Adrenal gland (tissue), 9 donors: ENCODE measurements at regions not wholly inside any gene's neighbourhood (a gene's known extent, or its start where the extent isn't known, plus 50 kb on each side); places are given as distances from the start of the nearest gene placed in this dataset.

ENCODE experiments used
- DNase-seq, 7 donors: peaks; one replicate each; pipeline ENCODE4 v3.0.0-alpha.2; 2019 to 2020
- H3K27ac ChIP-seq, 5 donors: fragments of 200-600 bp; sonication (generic) in 4 of 5; 1 replicate in 3 of 5; 2 replicates in 2 of 5; pipeline versions ENCODE4 v1.5.1 to v1.8.0; 2016 to 2020; ENCODE audit warnings: mild to moderate bottlenecking in 1 of 5
- H3K27me3 ChIP-seq: fragments of 200-600 bp; 2 replicates; pipeline ENCODE4 v1.8.0; 2021
- H3K36me3 ChIP-seq, 2 donors: fragments of 200-600 bp; replicated peaks in 1 of 2; 1 replicate in 1 of 2; 2 replicates in 1 of 2; pipeline versions ENCODE4 v1.5.1 to v1.8.0; 2018 to 2022
- H3K4me1 ChIP-seq, 2 donors: fragments of 200-600 bp; replicated peaks in 1 of 2; 1 replicate in 1 of 2; 2 replicates in 1 of 2; pipeline versions ENCODE4 v1.5.1 to v1.8.0; 2018 to 2021
- H3K4me3 ChIP-seq, 4 donors: fragments of 200-600 bp; sonication (generic) in 3 of 4; one replicate each; pipeline ENCODE4 v1.5.1; 2016 to 2018
- H3K9me3 ChIP-seq, 3 donors: fragments of 200-600 bp; sonication (generic) in 1 of 3; replicated peaks in 1 of 3; 1 replicate in 2 of 3; 2 replicates in 1 of 3; pipeline versions ENCODE4 v1.5.1 to v1.8.0; 2016 to 2021
- CTCF ChIP-seq, 6 experiments: fragments of 450-650 bp in 4 of 6; fragments of 200-600 bp in 2 of 6; sonication (generic) in 1 of 6; IDR thresholded peaks; 1 replicate in 5 of 6; 2 replicates in 1 of 6; pipeline versions ENCODE4 v1.5.1 to v1.8.0; 2016 to 2021; ENCODE audit warnings: antibody characterized with exemption in 6 of 6, mild to moderate bottlenecking in 2 of 6, moderate library complexity in 1 of 6
- POLR2A ChIP-seq, 2 donors: fragments of 450-650 bp; IDR thresholded peaks; one replicate each; pipeline ENCODE4 v1.6.1; 2017; ENCODE audit warnings: antibody characterized with exemption in 2 of 2, mild to moderate bottlenecking in 2 of 2, moderate library complexity in 1 of 2
- WGBS, 4 donors: extraction: QIAGEN DNeasy Blood & Tissue Kit in 2 of 4; methylation state at CpG; one replicate each; pipeline versions ENCODE4 v1.1.5 to v1.1.7; 2013 to 2017; 5-methylcytosine and 5-hydroxymethylcytosine counted together
- intact Hi-C, 2 donors: fragments of 100-400 bp; cut with DNase I; formaldehyde crosslinking; loops; one replicate each; pipeline versions ENCODE4 v1.14.1 to v1.15.0; 2022 to 2023
- donor health status: healthy with polysubstance abuse.
- donor health status: Bipolar disorder and iron deficiency.
- donor health status: DM: yes; HTN: yes; CAD: no.
- donor health status: DM: no; HTN: no; CAD: no.
- donor health status: DM: no; HTN: no; CAD: no.

- H3K4me1 ChIP-seq = no peaks in the 10 kb centered on the region
- no peaks in the 10 kb centered on the region for H3K36me3 ChIP-seq
- no peaks in the 10 kb centered on the region for H3K9me3 ChIP-seq
- TF ChIP-seq CTCF (IDR thresholded peaks at IDR 0.05) (no peak), POLR2A (IDR thresholded peaks at IDR 0.05) (no peak)
- H3K27ac ChIP-seq = no peak overlapping the region
- DNase-seq = no peak
- no peak overlapping the region for H3K4me3 ChIP-seq
- intact Hi-C loops = no loop called here
- no peaks in the 10 kb centered on the region for H3K27me3 ChIP-seq
Measured at GRCh38 chr13:89816404-89816803, 1531.1 kb upstream of the MIR17HG start.

- TF ChIP-seq CTCF (IDR thresholded peaks at IDR 0.05) (no peak), POLR2A (IDR thresholded peaks at IDR 0.05) (no peak)
- H3K9me3 ChIP-seq = no peaks in the 10 kb centered on the region
- no peak for DNase-seq
- H3K4me3 ChIP-seq = no peak overlapping the region
- H3K27ac ChIP-seq = no peak overlapping the region
- H3K4me1 ChIP-seq = no peaks in the 10 kb centered on the region
- no peaks in the 10 kb centered on the region for H3K36me3 ChIP-seq
- 35 to 46% (median 41%) methylated on average over 4 of the region's 4 CpGs for WGBS, 4 donors
- intact Hi-C loops = no loop called here
- no peaks in the 10 kb centered on the region for H3K27me3 ChIP-seq
Measured at GRCh38 chr13:89822467-89822866, 1525.0 kb upstream of the MIR17HG start.

GRCh38 chr13:89827552-89827951, 1519.9 kb upstream of the MIR17HG start:
- intact Hi-C loops = no loop called here
- 41 to 60% (median 49%) methylated on average over 4 of the region's 4 CpGs for WGBS, 4 donors
- Histone ChIP-seq H3K36me3 (no peaks in the 10 kb centered on the region), H3K9me3 (no peaks in the 10 kb centered on the region), H3K27ac (no peak overlapping the region), H3K4me3 (no peak overlapping the region), H3K4me1 (no peaks in the 10 kb centered on the region), H3K27me3 (no peaks in the 10 kb centered on the region)
- no peak for TF ChIP-seq POLR2A (IDR thresholded peaks at IDR 0.05)
- TF ChIP-seq CTCF (IDR thresholded peaks at IDR 0.05) = no peak
- peak in 1 of 7 donors; percentile 3 for DNase-seq

- intact Hi-C loops = no loop called here
- H3K27ac ChIP-seq = no peak overlapping the region
- no peaks in the 10 kb centered on the region for H3K9me3 ChIP-seq
- H3K4me1 ChIP-seq = no peaks in the 10 kb centered on the region
- WGBS, 4 donors = 81 to 89% (median 86%) methylated on average over 3 of the region's 3 CpGs
- no peaks in the 10 kb centered on the region for H3K36me3 ChIP-seq
- TF ChIP-seq CTCF (IDR thresholded peaks at IDR 0.05) (no peak), POLR2A (IDR thresholded peaks at IDR 0.05) (no peak)
- no peaks in the 10 kb centered on the region for H3K27me3 ChIP-seq
- no peak overlapping the region for H3K4me3 ChIP-seq
- DNase-seq = no peak
Measured at GRCh38 chr13:89828506-89828905, 1519.0 kb upstream of the MIR17HG start.
